NCI-H748 treated with DMSO at 0.1 percent for 48 hours (cell line): ENCODE measurements at regions not wholly inside any gene's neighbourhood (a gene's known extent, or its start where the extent isn't known, plus 50 kb on each side); places are given as distances from the start of the nearest gene placed in this dataset.
"Not testable (repeated sequence)": the region's sequence is repeated elsewhere in the genome, so short reads cannot be mapped to it uniquely, and the experiment has no call there.

Experiments
- DNase-seq: peaks from one replicate; lab custom pipeline; 2025; lab: John Stamatoyannopoulos, UW

GRCh38 chr17:27065588-27065987 lies 228.3 kb upstream of the WSB1 start:
- DNase-seq: no peak

DNA sequence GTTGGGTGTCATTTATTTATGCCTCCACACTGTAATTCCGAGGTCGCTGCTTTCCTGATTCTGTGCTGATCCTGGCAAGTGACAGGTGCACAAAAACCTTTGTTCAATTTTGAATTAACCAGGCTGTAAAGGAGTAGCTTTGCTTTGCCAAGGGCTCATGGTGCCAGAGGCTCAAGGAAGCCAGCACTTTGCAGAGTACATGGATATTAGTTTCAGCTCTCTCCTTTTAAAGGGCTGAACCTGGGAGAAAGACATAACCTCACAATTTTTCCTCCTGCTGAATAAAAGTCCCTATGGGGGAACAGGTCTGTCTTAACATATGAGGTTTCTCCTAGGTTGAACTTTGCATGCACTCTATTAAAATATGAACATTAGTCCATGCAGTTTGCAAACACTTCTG lies 227.6 kb upstream of the WSB1 start:
- DNase-seq: no peak

DNA sequence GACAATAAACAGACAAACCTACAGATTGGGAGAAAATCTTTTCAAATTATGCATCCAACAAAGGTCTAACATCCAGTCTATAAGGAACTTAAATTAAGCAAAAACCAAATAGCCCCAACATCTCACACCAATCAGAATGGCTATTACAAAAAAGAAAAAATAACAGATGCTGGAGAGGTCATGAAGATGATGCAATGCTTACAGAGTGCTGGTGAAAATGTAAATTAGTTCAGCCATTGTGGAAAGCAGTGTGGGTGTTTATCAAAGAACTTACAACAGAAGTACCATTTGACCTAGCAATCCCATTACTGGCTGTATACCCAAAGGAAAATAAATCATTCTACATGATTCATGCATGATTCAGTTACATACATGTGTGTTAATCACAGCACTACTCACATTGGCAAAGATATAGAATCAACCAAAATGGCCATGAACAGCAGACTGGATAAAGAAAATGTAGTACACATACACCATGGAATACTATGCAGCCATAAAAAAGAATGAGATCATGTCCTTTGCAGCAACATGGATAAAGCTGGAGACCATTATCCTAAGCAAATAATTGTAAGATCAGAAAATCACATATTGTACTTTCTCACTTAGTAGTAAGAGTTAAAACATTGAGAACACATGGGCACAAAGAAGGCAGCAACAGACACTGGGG lies 223.9 kb upstream of the WSB1 start:
- no peak for DNase-seq

DNA sequence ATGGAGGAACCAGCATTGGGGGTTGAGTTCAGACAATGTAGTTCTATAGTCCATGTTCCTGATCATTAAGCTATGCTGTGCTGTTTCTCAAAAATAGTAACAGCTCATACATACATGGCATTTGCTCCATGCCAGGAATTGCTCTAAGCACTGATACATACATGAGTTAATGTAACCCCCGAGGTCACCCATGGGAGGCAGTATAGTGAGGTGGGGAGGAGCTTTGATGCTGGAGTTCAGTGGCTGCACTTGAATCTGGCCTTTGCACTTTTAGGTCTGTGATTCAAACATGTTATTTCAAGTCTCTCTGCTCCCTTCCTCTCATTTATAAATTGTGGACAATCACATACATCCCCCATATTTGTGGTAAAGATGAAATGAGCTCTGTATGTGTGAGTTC lies 223.1 kb upstream of the WSB1 start:
- no peak for DNase-seq

- DNase-seq: no peak
Measured at GRCh38 chr17:27072885-27073284, 221.0 kb upstream of the WSB1 start.

- no peak for DNase-seq
Measured at GRCh38 chr17:27076814-27077213, 217.1 kb upstream of the WSB1 start.

- DNase-seq: no peak
Measured at GRCh38 chr17:27078296-27078695, 215.6 kb upstream of the WSB1 start.

GRCh38 chr17:27079660-27080059 lies 214.3 kb upstream of the WSB1 start:
- DNase-seq: no peak

- DNase-seq: no peak
Measured at GRCh38 chr17:27081002-27081638, 212.8 kb upstream of the WSB1 start.

- no peak for DNase-seq
Measured at GRCh38 chr17:27082023-27082774, 211.7 kb upstream of the WSB1 start.

DNA sequence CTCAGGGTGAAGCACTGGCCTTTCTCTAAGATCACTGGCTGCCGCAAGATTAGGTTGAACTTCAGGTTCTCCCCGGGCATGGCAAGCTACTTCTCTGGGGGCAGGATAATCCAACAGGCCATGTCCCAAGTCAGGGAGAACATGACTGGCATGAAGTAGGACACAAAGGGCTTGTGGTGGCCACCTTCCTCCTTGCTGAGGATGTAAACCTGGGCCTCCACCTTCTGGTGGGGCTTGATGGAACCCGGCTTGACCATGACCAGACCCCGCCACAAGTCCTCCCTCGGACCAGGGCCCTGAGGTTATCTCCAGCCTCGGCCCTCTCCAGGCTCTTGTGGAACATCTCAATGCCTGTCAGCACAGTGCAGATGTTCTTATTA lies 211.1 kb upstream of the WSB1 start:
- no peak for DNase-seq

GRCh38 chr17:27083408-27084185 lies 210.3 kb upstream of the WSB1 start:
- no peak for DNase-seq

DNA sequence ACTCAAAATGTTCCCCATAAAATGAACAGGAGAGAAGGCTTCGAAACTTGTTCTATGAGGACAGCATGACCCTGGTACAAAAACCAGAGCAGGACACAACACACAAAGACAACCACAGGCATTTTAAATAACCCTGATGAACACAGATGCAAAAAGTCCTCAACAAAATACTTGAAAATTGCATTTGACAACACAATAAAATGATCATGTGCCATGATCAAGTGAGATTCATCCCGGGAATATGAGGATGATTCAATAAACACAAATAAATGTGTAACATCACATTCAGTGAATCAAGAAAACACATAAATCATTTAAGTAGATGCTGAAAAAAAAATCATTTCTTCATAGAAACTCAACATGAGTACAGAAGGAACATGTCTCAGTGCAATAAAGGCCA lies 208.4 kb upstream of the WSB1 start:
- DNase-seq: no peak

- DNase-seq: no peak
Measured at GRCh38 chr17:27086526-27086925, 207.4 kb upstream of the WSB1 start.

GRCh38 chr17:27087935-27088766 lies 205.8 kb upstream of the WSB1 start:
- DNase-seq: no peak

DNA sequence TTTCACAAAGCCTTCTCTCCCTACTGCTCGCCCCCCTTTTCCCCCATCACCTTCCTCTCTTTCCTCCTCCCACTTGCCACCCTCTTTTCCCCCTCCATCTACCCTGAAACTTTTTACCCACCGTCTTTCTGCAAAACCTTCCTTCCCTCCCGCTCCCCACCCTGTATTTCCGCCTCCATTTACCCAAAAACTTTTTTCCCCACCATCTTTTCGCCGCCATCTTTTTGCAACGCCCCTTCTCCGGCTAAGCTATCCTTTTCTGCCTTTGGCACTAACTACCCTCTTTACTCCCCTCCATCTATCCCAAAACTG lies 205.2 kb upstream of the WSB1 start:
- DNase-seq: no peak

DNA sequence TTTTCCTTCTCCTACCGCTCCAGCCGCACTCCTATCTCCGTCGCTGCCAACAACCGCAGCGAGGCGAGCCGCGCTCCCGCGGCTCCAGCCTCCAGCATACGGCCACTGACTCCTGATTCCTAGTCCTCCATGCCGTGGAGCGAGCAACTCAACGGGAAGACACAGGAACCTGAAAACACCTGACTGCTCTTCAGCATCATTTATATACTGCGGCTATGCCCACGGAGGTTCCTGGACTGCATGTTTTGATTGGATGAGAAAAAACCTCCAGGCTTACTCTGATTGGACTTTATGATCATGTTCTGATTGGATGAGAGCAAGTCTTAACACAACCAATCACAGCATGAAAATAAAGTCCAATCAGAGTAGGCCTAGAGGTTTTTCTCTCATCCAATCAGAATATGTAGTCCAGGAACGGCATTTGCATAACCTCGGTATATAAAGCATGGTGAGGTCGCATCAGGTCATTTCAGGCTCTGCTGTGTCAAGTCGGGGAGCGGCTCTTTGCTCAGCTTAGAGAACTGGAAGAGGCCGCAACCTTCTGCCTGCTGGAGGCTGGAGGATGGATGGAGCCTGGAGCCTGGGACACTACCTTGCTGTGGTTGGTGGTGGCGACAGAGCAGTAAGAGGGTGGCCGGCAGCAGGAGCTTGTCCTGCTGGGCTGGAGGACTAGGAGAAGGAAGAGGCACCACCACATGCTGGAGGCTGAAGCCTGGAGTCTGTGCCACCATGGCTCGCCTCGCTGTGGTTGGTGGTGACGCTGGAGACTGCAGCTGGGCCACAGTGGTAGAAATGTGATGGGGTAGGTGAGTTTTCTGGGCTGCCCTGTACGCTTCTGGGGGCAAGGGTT lies 204.6 kb upstream of the WSB1 start:
- peak; percentile 98 for DNase-seq

DNA sequence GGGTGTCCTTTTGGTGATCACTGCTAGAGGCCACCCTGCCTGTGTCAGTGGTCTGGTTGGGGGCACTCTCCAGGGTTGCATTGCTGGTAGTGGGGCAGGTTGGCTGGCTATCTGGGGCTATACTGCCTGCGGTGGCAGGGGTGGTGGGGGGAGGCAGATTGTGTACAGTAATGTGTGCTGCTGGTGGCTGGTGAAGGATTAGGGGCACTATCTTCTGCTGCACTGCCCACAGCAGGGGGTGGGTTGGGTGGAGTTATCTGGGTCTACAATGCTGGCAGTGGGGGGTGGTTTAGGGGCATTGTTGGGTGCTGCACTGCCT lies 204.0 kb upstream of the WSB1 start:
- no peak for DNase-seq

GRCh38 chr17:27090450-27091042 lies 203.4 kb upstream of the WSB1 start:
- not testable (repeated sequence) for DNase-seq

- no peak for DNase-seq
Measured at GRCh38 chr17:27091043-27091497, 202.8 kb upstream of the WSB1 start.

- not testable (repeated sequence) for DNase-seq
Measured at GRCh38 chr17:27094179-27094578, 199.7 kb upstream of the WSB1 start.
